K562 (cell line): ENCODE measurements at regions not wholly inside any gene's neighbourhood (a gene's known extent, or its start where the extent isn't known, plus 50 kb on each side); places are given as distances from the start of the nearest gene placed in this dataset.

ENCODE experiments used
- MAFK ChIP-seq: IDR thresholded peaks from 2 replicates; pipeline ENCODE4 v1.6.1; 2011; ENCODE audit warnings: low read length, improper control_type of control experiment
- POLR2H ChIP-seq: IDR thresholded peaks from 2 replicates; pipeline ENCODE4 v1.6.1; 2016; ENCODE audit warnings: missing genetic modification characterization, low read depth, mild to moderate bottlenecking, control low read depth, missing compliant biosample characterization, moderate library complexity
- TF ChIP-seq, protein P1 (sequence below): fragments of 450-650 bp; IDR thresholded peaks from 2 replicates; pipeline ENCODE4 v1.6.1; 2016; ENCODE audit warnings: antibody characterized with exemption
- TF ChIP-seq, protein P2 (sequence below), 2 experiments: fragments of 450-650 bp; formaldehyde crosslinking in 1 of 2; IDR thresholded peaks; 2 replicates each; pipeline versions ENCODE4 v1.4.0 to v1.6.1; 2014 to 2020; ENCODE audit warnings: mild to moderate bottlenecking in 2 of 2, borderline replicate concordance in 1 of 2, low read depth in 1 of 2

DNA sequence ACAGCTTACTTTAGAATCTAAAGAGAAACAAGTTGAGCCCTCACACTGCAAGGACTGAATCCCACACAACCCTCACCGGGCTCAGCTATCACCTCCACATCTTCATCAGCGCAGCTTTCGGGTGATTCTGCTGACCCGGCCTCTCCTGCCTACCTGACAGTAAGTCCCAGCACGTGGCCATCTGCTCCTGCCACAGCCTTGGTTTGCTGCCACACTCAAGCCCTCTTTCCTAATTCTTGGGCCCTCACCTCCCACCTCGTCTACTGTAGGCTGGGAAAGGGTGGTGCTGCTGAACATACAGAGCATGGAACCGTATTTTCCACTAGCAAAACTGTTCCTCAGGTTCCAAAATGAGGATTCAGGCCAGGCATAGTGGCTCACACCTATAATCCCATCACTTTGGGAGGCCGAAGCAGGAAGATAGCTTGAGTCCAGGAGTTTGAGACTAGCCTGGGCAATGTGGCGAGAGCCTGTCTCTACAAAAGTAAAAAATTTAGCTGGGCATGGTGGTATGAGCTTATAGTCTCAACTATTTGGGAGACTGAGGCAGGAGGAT lies 55.3 kb upstream of the HAAO start (continued):
- TF ChIP-seq, protein P1, sequence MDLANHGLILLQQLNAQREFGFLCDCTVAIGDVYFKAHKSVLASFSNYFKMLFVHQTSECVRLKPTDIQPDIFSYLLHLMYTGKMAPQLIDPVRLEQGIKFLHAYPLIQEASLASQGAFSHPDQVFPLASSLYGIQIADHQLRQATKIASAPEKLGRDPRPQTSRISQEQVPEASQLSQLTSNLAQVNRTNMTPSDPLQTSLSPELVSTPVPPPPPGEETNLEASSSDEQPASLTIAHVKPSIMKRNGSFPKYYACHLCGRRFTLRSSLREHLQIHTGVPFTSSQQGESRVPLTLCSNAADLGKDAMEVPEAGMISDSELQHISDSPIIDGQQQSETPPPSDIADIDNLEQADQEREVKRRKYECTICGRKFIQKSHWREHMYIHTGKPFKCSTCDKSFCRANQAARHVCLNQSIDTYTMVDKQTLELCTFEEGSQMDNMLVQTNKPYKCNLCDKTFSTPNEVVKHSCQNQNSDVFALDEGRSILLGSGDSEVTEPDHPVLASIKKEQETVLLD, result no peak
- TF ChIP-seq, protein P2, sequence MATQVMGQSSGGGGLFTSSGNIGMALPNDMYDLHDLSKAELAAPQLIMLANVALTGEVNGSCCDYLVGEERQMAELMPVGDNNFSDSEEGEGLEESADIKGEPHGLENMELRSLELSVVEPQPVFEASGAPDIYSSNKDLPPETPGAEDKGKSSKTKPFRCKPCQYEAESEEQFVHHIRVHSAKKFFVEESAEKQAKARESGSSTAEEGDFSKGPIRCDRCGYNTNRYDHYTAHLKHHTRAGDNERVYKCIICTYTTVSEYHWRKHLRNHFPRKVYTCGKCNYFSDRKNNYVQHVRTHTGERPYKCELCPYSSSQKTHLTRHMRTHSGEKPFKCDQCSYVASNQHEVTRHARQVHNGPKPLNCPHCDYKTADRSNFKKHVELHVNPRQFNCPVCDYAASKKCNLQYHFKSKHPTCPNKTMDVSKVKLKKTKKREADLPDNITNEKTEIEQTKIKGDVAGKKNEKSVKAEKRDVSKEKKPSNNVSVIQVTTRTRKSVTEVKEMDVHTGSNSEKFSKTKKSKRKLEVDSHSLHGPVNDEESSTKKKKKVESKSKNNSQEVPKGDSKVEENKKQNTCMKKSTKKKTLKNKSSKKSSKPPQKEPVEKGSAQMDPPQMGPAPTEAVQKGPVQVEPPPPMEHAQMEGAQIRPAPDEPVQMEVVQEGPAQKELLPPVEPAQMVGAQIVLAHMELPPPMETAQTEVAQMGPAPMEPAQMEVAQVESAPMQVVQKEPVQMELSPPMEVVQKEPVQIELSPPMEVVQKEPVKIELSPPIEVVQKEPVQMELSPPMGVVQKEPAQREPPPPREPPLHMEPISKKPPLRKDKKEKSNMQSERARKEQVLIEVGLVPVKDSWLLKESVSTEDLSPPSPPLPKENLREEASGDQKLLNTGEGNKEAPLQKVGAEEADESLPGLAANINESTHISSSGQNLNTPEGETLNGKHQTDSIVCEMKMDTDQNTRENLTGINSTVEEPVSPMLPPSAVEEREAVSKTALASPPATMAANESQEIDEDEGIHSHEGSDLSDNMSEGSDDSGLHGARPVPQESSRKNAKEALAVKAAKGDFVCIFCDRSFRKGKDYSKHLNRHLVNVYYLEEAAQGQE (IDR thresholded peaks at IDR 0.05; ENCODE audit: borderline replicate concordance), result no peak
- TF ChIP-seq, protein P2 (CRISPR knock-in tag; IDR thresholded peaks at IDR 0.05; ENCODE audit: low read depth), result no peak
- TF ChIP-seq POLR2H, result no peak
- no peak for TF ChIP-seq MAFK
